ENCODE measurements at regions not wholly inside any gene's neighbourhood (a gene's known extent, or its start where the extent isn't known, plus 50 kb on each side); places are given as distances from the start of the nearest gene placed in this dataset.

DNA sequence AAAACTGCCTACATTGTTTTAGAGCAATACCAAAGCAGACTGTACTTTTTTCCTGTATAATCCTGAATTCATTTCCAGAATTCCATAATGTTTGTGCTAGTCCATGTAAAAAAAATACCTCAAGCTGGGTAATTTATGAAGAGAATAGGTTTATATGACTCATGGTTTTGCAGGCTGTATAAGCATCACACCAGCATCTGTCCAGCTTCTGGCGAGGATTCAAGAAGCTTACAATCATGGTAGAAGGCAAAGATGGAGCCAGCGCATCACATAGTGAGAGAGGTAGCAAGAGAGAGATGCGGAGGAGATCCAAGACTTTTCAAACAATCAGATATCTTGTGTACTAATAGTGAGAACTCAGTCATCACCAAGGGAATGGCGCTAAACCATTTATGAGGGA is 280.3 kb upstream of the CDH9 start:
- TF ChIP-seq, protein P1, sequence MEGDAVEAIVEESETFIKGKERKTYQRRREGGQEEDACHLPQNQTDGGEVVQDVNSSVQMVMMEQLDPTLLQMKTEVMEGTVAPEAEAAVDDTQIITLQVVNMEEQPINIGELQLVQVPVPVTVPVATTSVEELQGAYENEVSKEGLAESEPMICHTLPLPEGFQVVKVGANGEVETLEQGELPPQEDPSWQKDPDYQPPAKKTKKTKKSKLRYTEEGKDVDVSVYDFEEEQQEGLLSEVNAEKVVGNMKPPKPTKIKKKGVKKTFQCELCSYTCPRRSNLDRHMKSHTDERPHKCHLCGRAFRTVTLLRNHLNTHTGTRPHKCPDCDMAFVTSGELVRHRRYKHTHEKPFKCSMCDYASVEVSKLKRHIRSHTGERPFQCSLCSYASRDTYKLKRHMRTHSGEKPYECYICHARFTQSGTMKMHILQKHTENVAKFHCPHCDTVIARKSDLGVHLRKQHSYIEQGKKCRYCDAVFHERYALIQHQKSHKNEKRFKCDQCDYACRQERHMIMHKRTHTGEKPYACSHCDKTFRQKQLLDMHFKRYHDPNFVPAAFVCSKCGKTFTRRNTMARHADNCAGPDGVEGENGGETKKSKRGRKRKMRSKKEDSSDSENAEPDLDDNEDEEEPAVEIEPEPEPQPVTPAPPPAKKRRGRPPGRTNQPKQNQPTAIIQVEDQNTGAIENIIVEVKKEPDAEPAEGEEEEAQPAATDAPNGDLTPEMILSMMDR (conservative IDR thresholded peaks at IDR 0.05; ENCODE audit: low read length) = no peak
- no peak for TF ChIP-seq EZH2phosphoT487 (IDR thresholded peaks at IDR 0.05; ENCODE audit: borderline replicate concordance, low read depth, low read length)

All from OCI-LY7 (cell line).